ENCODE measurements at regions not wholly inside any gene's neighbourhood (a gene's known extent, or its start where the extent isn't known, plus 50 kb on each side); places are given as distances from the start of the nearest gene placed in this dataset.

DNA sequence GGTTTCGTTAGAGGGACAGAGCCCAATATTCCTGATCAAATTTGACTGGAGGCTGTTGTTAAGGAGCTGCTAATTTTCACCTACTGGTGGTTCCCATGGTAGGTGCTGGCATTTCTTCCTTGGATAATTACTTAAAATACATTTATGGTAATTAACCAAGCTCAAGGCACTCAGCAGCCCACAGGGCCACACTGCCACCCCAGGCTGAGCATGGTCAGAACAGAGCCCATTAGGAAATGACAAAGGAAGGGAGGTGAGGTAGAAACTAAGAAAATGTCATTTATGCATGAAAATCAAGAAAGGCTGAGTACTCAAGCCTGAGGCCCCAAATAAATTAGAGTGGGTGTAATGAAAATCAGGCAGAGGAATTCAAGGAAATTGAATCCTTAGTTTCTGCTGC, 510.2 kb upstream of the GYPC start:
- ATAC-seq (peak; percentile 62), DNase-seq (ENCODE audit: low spot score) (peak; percentile 3)
- H3F3A ChIP-seq (replicated peaks; ENCODE audit: low read depth), result no peaks in the 10 kb centered on the region
- Mint-ChIP-seq H3K4me3 (no peak overlapping the region), H3K4me1 (peaks cover 3% of the 10 kb centered on the region; the same call in 1 of the 3 replicates), H3K27me3 (ENCODE audit: insufficient read depth, low read depth, poor library complexity) (peaks cover 3% of the 10 kb centered on the region), H3K9me3 (no peaks in the 10 kb centered on the region; the same call in 2 of the 3 replicates), H3K36me3 (ENCODE audit: low read depth) (peaks cover 4% of the 10 kb centered on the region; the same call in 1 of the 3 replicates), H3K27ac (no peak overlapping the region)
- H3K79me2 ChIP-seq (replicated peaks; ENCODE audit: insufficient read depth), result no peaks in the 10 kb centered on the region
- H3K4me2 ChIP-seq, result no peak overlapping the region
- H2AFZ ChIP-seq, result no peak overlapping the region
- H3K4me1 ChIP-seq (ENCODE audit: insufficient read depth), result no peaks in the 10 kb centered on the region
- H3K27ac ChIP-seq (ENCODE audit: low read depth), result no peak overlapping the region
- H3K4me3 ChIP-seq, result no peak overlapping the region
- H3K36me3 ChIP-seq (ENCODE audit: insufficient read depth), result 0 out of 2 replicates have a peak, but pooled peaks cover 8% of the 10 kb centered on the region
- H4K20me1 ChIP-seq (replicated peaks; ENCODE audit: insufficient read depth), result no peaks in the 10 kb centered on the region
- no peaks in the 10 kb centered on the region for H3K9me2 ChIP-seq (ENCODE audit: insufficient read depth)
- TF ChIP-seq ZNF331 (CRISPR knock-in tag; IDR thresholded peaks at IDR 0.05; ENCODE audit: low read depth), result no peak
- TF ChIP-seq, protein P1, sequence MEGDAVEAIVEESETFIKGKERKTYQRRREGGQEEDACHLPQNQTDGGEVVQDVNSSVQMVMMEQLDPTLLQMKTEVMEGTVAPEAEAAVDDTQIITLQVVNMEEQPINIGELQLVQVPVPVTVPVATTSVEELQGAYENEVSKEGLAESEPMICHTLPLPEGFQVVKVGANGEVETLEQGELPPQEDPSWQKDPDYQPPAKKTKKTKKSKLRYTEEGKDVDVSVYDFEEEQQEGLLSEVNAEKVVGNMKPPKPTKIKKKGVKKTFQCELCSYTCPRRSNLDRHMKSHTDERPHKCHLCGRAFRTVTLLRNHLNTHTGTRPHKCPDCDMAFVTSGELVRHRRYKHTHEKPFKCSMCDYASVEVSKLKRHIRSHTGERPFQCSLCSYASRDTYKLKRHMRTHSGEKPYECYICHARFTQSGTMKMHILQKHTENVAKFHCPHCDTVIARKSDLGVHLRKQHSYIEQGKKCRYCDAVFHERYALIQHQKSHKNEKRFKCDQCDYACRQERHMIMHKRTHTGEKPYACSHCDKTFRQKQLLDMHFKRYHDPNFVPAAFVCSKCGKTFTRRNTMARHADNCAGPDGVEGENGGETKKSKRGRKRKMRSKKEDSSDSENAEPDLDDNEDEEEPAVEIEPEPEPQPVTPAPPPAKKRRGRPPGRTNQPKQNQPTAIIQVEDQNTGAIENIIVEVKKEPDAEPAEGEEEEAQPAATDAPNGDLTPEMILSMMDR (conservative IDR thresholded peaks at IDR 0.05; ENCODE audit: low read depth in 2 of 2), result peak in 1 of 2 experiments; percentile 10; a peak in 2 of 4 replicates
- H3K27me3 ChIP-seq (ENCODE audit: insufficient read depth), result no peaks in the 10 kb centered on the region

DNA sequence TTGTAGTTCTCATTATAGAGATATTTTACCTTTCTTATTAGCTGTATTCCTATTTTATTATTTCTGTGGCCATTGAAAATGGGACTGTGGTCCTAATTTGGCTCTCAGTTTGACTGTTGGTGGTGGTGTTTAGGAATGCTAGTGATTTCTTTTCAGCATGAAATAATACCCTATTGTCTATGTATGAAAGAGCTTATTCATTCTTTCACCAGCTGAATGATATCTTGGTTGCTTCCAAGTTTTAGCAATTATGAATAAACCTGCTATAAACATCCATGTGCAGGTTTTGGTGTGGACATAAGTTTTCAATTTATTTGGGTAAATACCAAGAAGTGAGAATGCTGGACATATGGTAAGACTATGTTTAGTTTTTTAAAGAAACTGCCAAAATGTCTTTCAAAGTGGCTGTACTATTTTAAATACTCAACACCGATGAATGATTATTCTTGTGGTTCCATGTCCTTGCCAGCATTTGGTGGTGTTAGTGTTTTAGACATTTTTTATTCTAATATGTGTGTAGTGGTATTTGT, 501.6 kb upstream of the GYPC start:
- no peak overlapping the region for H3K27ac ChIP-seq (ENCODE audit: low read depth)
- TF ChIP-seq POLR2AphosphoS5 (IDR thresholded peaks at IDR 0.05; ENCODE audit: low read depth), result no peak
- no peak for TF ChIP-seq NANOG (IDR thresholded peaks at IDR 0.05; ENCODE audit: borderline replicate concordance)
- no peak for TF ChIP-seq CREB1 (CRISPR knock-in tag; IDR thresholded peaks at IDR 0.05; ENCODE audit: low read depth)
- no peak for TF ChIP-seq ZNF114 (CRISPR knock-in tag; IDR thresholded peaks at IDR 0.05)
- no peak for TF ChIP-seq EZH2 (IDR thresholded peaks at IDR 0.05; ENCODE audit: low read depth, unreplicated experiment)
- no peak for TF ChIP-seq EZH2phosphoT487 (IDR thresholded peaks at IDR 0.05; ENCODE audit: unreplicated experiment)
- TF ChIP-seq, protein P2, sequence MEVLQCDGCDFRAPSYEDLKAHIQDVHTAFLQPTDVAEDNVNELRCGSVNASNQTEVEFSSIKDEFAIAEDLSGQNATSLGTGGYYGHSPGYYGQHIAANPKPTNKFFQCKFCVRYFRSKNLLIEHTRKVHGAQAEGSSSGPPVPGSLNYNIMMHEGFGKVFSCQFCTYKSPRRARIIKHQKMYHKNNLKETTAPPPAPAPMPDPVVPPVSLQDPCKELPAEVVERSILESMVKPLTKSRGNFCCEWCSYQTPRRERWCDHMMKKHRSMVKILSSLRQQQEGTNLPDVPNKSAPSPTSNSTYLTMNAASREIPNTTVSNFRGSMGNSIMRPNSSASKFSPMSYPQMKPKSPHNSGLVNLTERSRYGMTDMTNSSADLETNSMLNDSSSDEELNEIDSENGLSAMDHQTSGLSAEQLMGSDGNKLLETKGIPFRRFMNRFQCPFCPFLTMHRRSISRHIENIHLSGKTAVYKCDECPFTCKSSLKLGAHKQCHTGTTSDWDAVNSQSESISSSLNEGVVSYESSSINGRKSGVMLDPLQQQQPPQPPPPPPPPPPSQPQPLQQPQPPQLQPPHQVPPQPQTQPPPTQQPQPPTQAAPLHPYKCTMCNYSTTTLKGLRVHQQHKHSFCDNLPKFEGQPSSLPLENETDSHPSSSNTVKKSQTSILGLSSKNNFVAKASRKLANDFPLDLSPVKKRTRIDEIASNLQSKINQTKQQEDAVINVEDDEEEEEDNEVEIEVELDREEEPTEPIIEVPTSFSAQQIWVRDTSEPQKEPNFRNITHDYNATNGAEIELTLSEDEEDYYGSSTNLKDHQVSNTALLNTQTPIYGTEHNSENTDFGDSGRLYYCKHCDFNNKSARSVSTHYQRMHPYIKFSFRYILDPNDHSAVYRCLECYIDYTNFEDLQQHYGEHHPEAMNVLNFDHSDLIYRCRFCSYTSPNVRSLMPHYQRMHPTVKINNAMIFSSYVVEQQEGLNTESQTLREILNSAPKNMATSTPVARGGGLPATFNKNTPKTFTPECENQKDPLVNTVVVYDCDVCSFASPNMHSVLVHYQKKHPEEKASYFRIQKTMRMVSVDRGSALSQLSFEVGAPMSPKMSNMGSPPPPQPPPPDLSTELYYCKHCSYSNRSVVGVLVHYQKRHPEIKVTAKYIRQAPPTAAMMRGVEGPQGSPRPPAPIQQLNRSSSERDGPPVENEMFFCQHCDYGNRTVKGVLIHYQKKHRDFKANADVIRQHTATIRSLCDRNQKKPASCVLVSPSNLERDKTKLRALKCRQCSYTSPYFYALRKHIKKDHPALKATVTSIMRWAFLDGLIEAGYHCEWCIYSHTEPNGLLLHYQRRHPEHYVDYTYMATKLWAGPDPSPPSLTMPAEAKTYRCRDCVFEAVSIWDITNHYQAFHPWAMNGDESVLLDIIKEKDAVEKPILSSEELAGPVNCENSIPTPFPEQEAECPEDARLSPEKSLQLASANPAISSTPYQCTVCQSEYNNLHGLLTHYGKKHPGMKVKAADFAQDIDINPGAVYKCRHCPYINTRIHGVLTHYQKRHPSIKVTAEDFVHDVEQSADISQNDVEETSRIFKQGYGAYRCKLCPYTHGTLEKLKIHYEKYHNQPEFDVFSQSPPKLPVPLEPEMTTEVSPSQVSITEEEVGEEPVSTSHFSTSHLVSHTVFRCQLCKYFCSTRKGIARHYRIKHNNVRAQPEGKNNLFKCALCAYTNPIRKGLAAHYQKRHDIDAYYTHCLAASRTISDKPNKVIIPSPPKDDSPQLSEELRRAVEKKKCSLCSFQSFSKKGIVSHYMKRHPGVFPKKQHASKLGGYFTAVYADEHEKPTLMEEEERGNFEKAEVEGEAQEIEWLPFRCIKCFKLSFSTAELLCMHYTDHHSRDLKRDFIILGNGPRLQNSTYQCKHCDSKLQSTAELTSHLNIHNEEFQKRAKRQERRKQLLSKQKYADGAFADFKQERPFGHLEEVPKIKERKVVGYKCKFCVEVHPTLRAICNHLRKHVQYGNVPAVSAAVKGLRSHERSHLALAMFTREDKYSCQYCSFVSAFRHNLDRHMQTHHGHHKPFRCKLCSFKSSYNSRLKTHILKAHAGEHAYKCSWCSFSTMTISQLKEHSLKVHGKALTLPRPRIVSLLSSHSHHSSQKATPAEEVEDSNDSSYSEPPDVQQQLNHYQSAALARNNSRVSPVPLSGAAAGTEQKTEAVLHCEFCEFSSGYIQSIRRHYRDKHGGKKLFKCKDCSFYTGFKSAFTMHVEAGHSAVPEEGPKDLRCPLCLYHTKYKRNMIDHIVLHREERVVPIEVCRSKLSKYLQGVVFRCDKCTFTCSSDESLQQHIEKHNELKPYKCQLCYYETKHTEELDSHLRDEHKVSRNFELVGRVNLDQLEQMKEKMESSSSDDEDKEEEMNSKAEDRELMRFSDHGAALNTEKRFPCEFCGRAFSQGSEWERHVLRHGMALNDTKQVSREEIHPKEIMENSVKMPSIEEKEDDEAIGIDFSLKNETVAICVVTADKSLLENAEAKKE (CRISPR knock-in tag; IDR thresholded peaks at IDR 0.05), result no peak
- TF ChIP-seq JUNB (IDR thresholded peaks at IDR 0.05; ENCODE audit: unreplicated experiment), result no peak
- TF ChIP-seq, protein P3, sequence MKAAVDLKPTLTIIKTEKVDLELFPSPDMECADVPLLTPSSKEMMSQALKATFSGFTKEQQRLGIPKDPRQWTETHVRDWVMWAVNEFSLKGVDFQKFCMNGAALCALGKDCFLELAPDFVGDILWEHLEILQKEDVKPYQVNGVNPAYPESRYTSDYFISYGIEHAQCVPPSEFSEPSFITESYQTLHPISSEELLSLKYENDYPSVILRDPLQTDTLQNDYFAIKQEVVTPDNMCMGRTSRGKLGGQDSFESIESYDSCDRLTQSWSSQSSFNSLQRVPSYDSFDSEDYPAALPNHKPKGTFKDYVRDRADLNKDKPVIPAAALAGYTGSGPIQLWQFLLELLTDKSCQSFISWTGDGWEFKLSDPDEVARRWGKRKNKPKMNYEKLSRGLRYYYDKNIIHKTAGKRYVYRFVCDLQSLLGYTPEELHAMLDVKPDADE (IDR thresholded peaks at IDR 0.05), result no peak
- TF ChIP-seq ZNF331 (CRISPR knock-in tag; IDR thresholded peaks at IDR 0.05; ENCODE audit: low read depth), result no peak

More for the DNA sequence above, 501.6 kb upstream of the GYPC start:
- ATAC-seq (no peak), DNase-seq (ENCODE audit: low spot score) (no peak)
- Mint-ChIP-seq H3K4me1 (no peaks in the 10 kb centered on the region), H3K4me3 (no peak overlapping the region), H3K36me3 (ENCODE audit: low read depth) (no peaks in the 10 kb centered on the region; the same call in 2 of the 3 replicates), H3K9me3 (peaks cover 6% of the 10 kb centered on the region; the same call in 2 of the 3 replicates), H3K27ac (no peak overlapping the region), H3K27me3 (ENCODE audit: insufficient read depth, low read depth, poor library complexity) (peaks cover 2% of the 10 kb centered on the region)
- no peaks in the 10 kb centered on the region for H3F3A ChIP-seq (replicated peaks; ENCODE audit: low read depth)
- no peaks in the 10 kb centered on the region for H3K4me1 ChIP-seq (ENCODE audit: insufficient read depth)
- H3K4me3 ChIP-seq, result no peak overlapping the region
- no peaks in the 10 kb centered on the region for H3K27me3 ChIP-seq (ENCODE audit: insufficient read depth)
- no peaks in the 10 kb centered on the region for H3K9me2 ChIP-seq (ENCODE audit: insufficient read depth)
- peaks cover 9% of the 10 kb centered on the region for H3K36me3 ChIP-seq (ENCODE audit: insufficient read depth)
- H3K4me2 ChIP-seq, result no peak overlapping the region
- no peaks in the 10 kb centered on the region for H3K79me2 ChIP-seq (replicated peaks; ENCODE audit: insufficient read depth)
- no peak overlapping the region for H2AFZ ChIP-seq
- no peaks in the 10 kb centered on the region for H4K20me1 ChIP-seq (replicated peaks; ENCODE audit: insufficient read depth)
